CD14-positive monocyte (primary cell): ENCODE measurements at regions not wholly inside any gene's neighbourhood (a gene's known extent, or its start where the extent isn't known, plus 50 kb on each side); places are given as distances from the start of the nearest gene placed in this dataset.

Experiments
- DNase-seq, 3 donors: peaks; one replicate each; pipeline ENCODE4 v3.0.0-alpha.2; 2011 to 2022
- H2AFZ ChIP-seq: 2 replicates; pipeline ENCODE4 v1.6.0; 2012; ENCODE audit warnings: mild to moderate bottlenecking, low read depth, low read length, inconsistent platforms; ENCODE audit not compliant: insufficient read depth, poor library complexity, severe bottlenecking
- H3K27ac ChIP-seq, 2 donors: 1 replicate in 1 of 2; 2 replicates in 1 of 2; pipeline ENCODE4 v1.5.1; 2012 to 2013; ENCODE audit warnings: low read length in 2 of 2, control low read depth in 1 of 2, inconsistent platforms in 1 of 2, low read depth in 1 of 2, mild to moderate bottlenecking in 1 of 2
- H3K27me3 ChIP-seq, 2 donors: one replicate each; pipeline versions ENCODE4 v1.6.0 to v1.6.1; 2011 to 2013; ENCODE audit warnings: low read length in 2 of 2; ENCODE audit not compliant: control insufficient read depth in 2 of 2, insufficient read depth in 2 of 2
- H3K36me3 ChIP-seq, 2 donors: replicated peaks in 1 of 2; 1 replicate in 1 of 2; 2 replicates in 1 of 2; pipeline versions ENCODE4 v1.5.1 to v1.6.1; 2012 to 2013; ENCODE audit warnings: low read length in 2 of 2, control low read depth in 1 of 2, inconsistent platforms in 1 of 2, mild to moderate bottlenecking in 1 of 2; ENCODE audit not compliant: insufficient read depth in 2 of 2, control insufficient read depth in 1 of 2
- H3K4me1 ChIP-seq, 2 donors: 1 replicate in 1 of 2; 2 replicates in 1 of 2; pipeline versions ENCODE4 v1.5.1 to v1.6.1; 2012 to 2013; ENCODE audit warnings: low read length in 2 of 2, control low read depth in 1 of 2, inconsistent platforms in 1 of 2, mild to moderate bottlenecking in 1 of 2, moderate library complexity in 1 of 2; ENCODE audit not compliant: insufficient read depth in 2 of 2, control insufficient read depth in 1 of 2
- H3K4me2 ChIP-seq: replicated peaks from 2 replicates; pipeline ENCODE3; 2012; ENCODE audit warnings: low read length, moderate library complexity, mild to moderate bottlenecking; ENCODE audit not compliant: poor library complexity, severe bottlenecking; ENCODE audit errors: extremely low read depth
- H3K4me3 ChIP-seq, 3 experiments: fragments of 200-600 bp in 1 of 3; sonication (generic) in 1 of 3; replicated peaks in 1 of 3; 1 replicate in 2 of 3; 2 replicates in 1 of 3; pipeline ENCODE4 v1.5.1; 2011 to 2013; ENCODE audit warnings: low read length in 3 of 3, mild to moderate bottlenecking in 3 of 3, control low read depth in 2 of 3, low read depth in 2 of 3, inconsistent platforms in 1 of 3, moderate library complexity in 1 of 3
- H3K79me2 ChIP-seq: 2 replicates; pipeline ENCODE4 v1.6.0; 2012; ENCODE audit warnings: mild to moderate bottlenecking, control low read depth, inconsistent platforms, low read length, moderate library complexity; ENCODE audit not compliant: insufficient read depth
- H3K9ac ChIP-seq: 2 replicates; pipeline ENCODE4 v1.6.0; 2017; ENCODE audit warnings: low read length, mild to moderate bottlenecking; ENCODE audit not compliant: insufficient read depth, poor library complexity, severe bottlenecking
- H3K9me3 ChIP-seq, 2 donors: replicated peaks in 1 of 2; 1 replicate in 1 of 2; 2 replicates in 1 of 2; pipeline versions ENCODE4 v1.5.1 to v1.6.1; 2012 to 2013; ENCODE audit warnings: low read length in 2 of 2, control low read depth in 1 of 2; ENCODE audit not compliant: control insufficient read depth in 1 of 2, insufficient read depth in 1 of 2
- H4K20me1 ChIP-seq: 2 replicates; pipeline ENCODE4 v1.6.0; 2012; ENCODE audit warnings: mild to moderate bottlenecking, low read length, control low read depth, moderate library complexity; ENCODE audit not compliant: insufficient read depth
- H3K27ac Mint-ChIP-seq, 7 donors: one replicate each; pipeline ENCODE4 v1.8.0; 2020; ENCODE audit warnings: mild to moderate bottlenecking in 7 of 7, mixed read lengths in 7 of 7, moderate library complexity in 6 of 7, inconsistent platforms in 2 of 7
- H3K27me3 Mint-ChIP-seq, 3 donors: one replicate each; pipeline ENCODE4 v1.8.0; 2021 to 2022; ENCODE audit warnings: low read depth in 3 of 3, mild to moderate bottlenecking in 3 of 3, mixed read lengths in 3 of 3, moderate library complexity in 3 of 3, inconsistent platforms in 1 of 3
- H3K36me3 Mint-ChIP-seq, 2 donors: one replicate each; pipeline ENCODE4 v1.8.0; 2020; ENCODE audit warnings: mixed read lengths in 2 of 2, inconsistent platforms in 1 of 2, mild to moderate bottlenecking in 1 of 2
- H3K4me1 Mint-ChIP-seq: one replicate; pipeline ENCODE4 v1.8.0; 2020; ENCODE audit warnings: mild to moderate bottlenecking, mixed read lengths
- H3K4me3 Mint-ChIP-seq, 2 donors: one replicate each; pipeline ENCODE4 v1.8.0; 2020; ENCODE audit warnings: mild to moderate bottlenecking in 2 of 2, mixed read lengths in 2 of 2, moderate library complexity in 1 of 2
- H3K9me3 Mint-ChIP-seq, 7 donors: one replicate each; pipeline ENCODE4 v1.8.0; 2020 to 2022; ENCODE audit warnings: mixed read lengths in 7 of 7, mild to moderate bottlenecking in 6 of 7, moderate library complexity in 6 of 7, inconsistent platforms in 2 of 7
- CTCF ChIP-seq: fragments of 200-600 bp; IDR thresholded peaks from one replicate; pipeline ENCODE4 v1.8.0; 2022; ENCODE audit warnings: antibody characterized with exemption, mild to moderate bottlenecking
- WGBS: methylation state at CpG from one replicate; pipeline ENCODE4 v1.1.5; 2013; ENCODE audit warnings: missing lambda C conversion rate; ENCODE audit not compliant: insufficient coverage; 5-methylcytosine and 5-hydroxymethylcytosine counted together
- intact Hi-C, 2 donors: fragments of 100-400 bp; cut with micrococcal nuclease; formaldehyde crosslinking; loops; one replicate each; pipeline versions ENCODE4 v1.15.0 to v1.15.1; 2023

DNA sequence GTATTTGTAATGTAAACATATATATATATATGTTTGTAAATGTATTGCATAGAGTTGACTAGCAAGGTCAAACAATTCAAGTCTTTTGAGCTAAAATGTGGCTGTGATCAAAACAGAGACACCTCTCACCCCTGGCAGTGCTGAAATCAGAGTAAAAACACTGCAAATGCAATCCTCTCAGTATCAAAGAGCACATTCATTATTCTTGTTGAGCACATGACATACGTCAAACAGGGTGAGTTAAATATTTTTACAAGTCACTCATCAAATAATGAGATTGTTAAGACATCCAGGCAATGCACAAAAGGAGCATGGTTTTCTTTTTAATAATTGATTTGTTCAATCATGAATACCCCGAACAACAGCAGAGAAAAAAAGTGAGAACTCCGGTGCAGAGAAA, 114.1 kb upstream of the KCNIP4 start:
- no peak for TF ChIP-seq CTCF
- Histone ChIP-seq H2AFZ (no peak overlapping the region), H3K4me2 (no peak overlapping the region), H3K9me3 (no peaks in the 10 kb centered on the region), H3K4me1 (no peaks in the 10 kb centered on the region), H3K36me3 (no peaks in the 10 kb centered on the region), H3K9ac (no peak overlapping the region), H3K4me3 (no peak overlapping the region), H4K20me1 (no peaks in the 10 kb centered on the region), H3K27ac (no peak overlapping the region), H3K27me3 (no peaks in the 10 kb centered on the region), H3K79me2 (no peaks in the 10 kb centered on the region)
- intact Hi-C loops, result no loop called here
- H3K4me1 Mint-ChIP-seq, result no peaks in the 10 kb centered on the region
- H3K9me3 Mint-ChIP-seq, result peaks cover 0 to 6% (median 2%) of the 10 kb centered on the region in 7 donors
- DNase-seq, result no peak
- no peaks in the 10 kb centered on the region for H3K27me3 Mint-ChIP-seq
- H3K27ac Mint-ChIP-seq, result no peak overlapping the region
- H3K36me3 Mint-ChIP-seq, result no peaks in the 10 kb centered on the region
- H3K4me3 Mint-ChIP-seq, result no peak overlapping the region
- no CpG with 5 or more reads among the region's 3 CpGs for WGBS

- no peak overlapping the region for H2AFZ ChIP-seq
- no peak overlapping the region for H3K9ac ChIP-seq
- H3K36me3 Mint-ChIP-seq, result no peaks in the 10 kb centered on the region
- H3K9me3 ChIP-seq, result no peaks in the 10 kb centered on the region
- H3K4me3 Mint-ChIP-seq, result no peak overlapping the region
- no peaks in the 10 kb centered on the region for H3K4me1 ChIP-seq
- no peaks in the 10 kb centered on the region for H4K20me1 ChIP-seq
- H3K27ac ChIP-seq, result no peak overlapping the region
- peaks cover 0 to 12% (median 2%) of the 10 kb centered on the region in 7 donors for H3K9me3 Mint-ChIP-seq
- H3K36me3 ChIP-seq, result no peaks in the 10 kb centered on the region
- TF ChIP-seq CTCF, result no peak
- H3K4me3 ChIP-seq, result no peak overlapping the region
- WGBS, result no CpG with 5 or more reads among the region's 5 CpGs
- H3K27ac Mint-ChIP-seq, result no peak overlapping the region
- H3K79me2 ChIP-seq, result no peaks in the 10 kb centered on the region
- intact Hi-C loops, result no loop called here
- H3K4me2 ChIP-seq, result no peak overlapping the region
- no peak for DNase-seq
- no peaks in the 10 kb centered on the region for H3K27me3 ChIP-seq
- no peaks in the 10 kb centered on the region for H3K4me1 Mint-ChIP-seq
- H3K27me3 Mint-ChIP-seq, result peaks cover 0 to 4% (median 0%) of the 10 kb centered on the region in 3 donors
Measured at GRCh38 chr4:22055954-22056353, 107.4 kb upstream of the KCNIP4 start.
